H9 (cell line): ENCODE measurements at regions not wholly inside any gene's neighbourhood (a gene's known extent, or its start where the extent isn't known, plus 50 kb on each side); places are given as distances from the start of the nearest gene placed in this dataset.

ENCODE experiments used
- DNase-seq: peaks from one replicate; pipeline ENCODE4 v3.0.0-alpha.2; 2017
- H2AFZ ChIP-seq: one replicate; pipeline ENCODE4 v1.6.1; 2013; ENCODE audit warnings: mild to moderate bottlenecking, low read length, control low read depth, moderate library complexity
- H2AK5ac ChIP-seq: 2 replicates; pipeline ENCODE4 v1.6.1; 2013; ENCODE audit warnings: low read length, control low read depth, mixed read lengths; ENCODE audit not compliant: insufficient read length
- H2BK120ac ChIP-seq: one replicate; pipeline ENCODE4 v1.6.1; 2013; ENCODE audit warnings: low read depth, mild to moderate bottlenecking, low read length, control low read depth, inconsistent platforms; ENCODE audit not compliant: poor library complexity, severe bottlenecking
- H2BK12ac ChIP-seq: 2 replicates; pipeline ENCODE4 v1.6.1; 2013; ENCODE audit warnings: low read length, control low read depth, mixed read lengths, low read depth; ENCODE audit not compliant: insufficient read length
- H2BK15ac ChIP-seq: 2 replicates; pipeline ENCODE4 v1.6.1; 2013; ENCODE audit warnings: low read depth, low read length, control low read depth
- H2BK20ac ChIP-seq: one replicate; pipeline ENCODE4 v1.6.1; 2013; ENCODE audit warnings: low read depth, mild to moderate bottlenecking, low read length, control low read depth, inconsistent platforms; ENCODE audit not compliant: poor library complexity, severe bottlenecking
- H2BK5ac ChIP-seq: 2 replicates; pipeline ENCODE4 v1.6.1; 2013; ENCODE audit warnings: low read length, control low read depth, mixed read lengths; ENCODE audit not compliant: insufficient read length
- H3K14ac ChIP-seq: 2 replicates; pipeline ENCODE4 v1.6.1; 2013; ENCODE audit warnings: low read length, control low read depth; ENCODE audit not compliant: insufficient read depth
- H3K18ac ChIP-seq: 2 replicates; pipeline ENCODE4 v1.6.1; 2013; ENCODE audit warnings: low read depth, mild to moderate bottlenecking, mixed read lengths, low read length, control low read depth; ENCODE audit not compliant: insufficient read length
- H3K23ac ChIP-seq: 2 replicates; pipeline ENCODE4 v1.6.1; 2013; ENCODE audit warnings: low read length, control low read depth, mixed read lengths, low read depth; ENCODE audit not compliant: insufficient read length
- H3K23me2 ChIP-seq: 2 replicates; pipeline ENCODE4 v1.6.1; 2013; ENCODE audit warnings: low read depth, mild to moderate bottlenecking, mixed read lengths, low read length, control low read depth; ENCODE audit not compliant: insufficient read length, poor library complexity, severe bottlenecking
- H3K27ac ChIP-seq: 2 replicates; pipeline ENCODE4 v1.5.1; 2013; ENCODE audit warnings: low read length, control low read depth, mixed read lengths, low read depth; ENCODE audit not compliant: insufficient read length
- H3K27me3 ChIP-seq: 2 replicates; pipeline ENCODE4 v1.6.1; 2013; ENCODE audit warnings: low read length, control low read depth, inconsistent platforms; ENCODE audit not compliant: insufficient read depth
- H3K4ac ChIP-seq: 2 replicates; pipeline ENCODE4 v1.6.1; 2013; ENCODE audit warnings: low read depth, mild to moderate bottlenecking, control low read depth, inconsistent platforms, low read length, moderate library complexity
- H3K4me1 ChIP-seq: 2 replicates; pipeline ENCODE4 v1.6.1; 2013; ENCODE audit warnings: low read length, control low read depth, inconsistent platforms; ENCODE audit not compliant: insufficient read depth
- H3K4me2 ChIP-seq: 2 replicates; pipeline ENCODE4 v1.6.1; 2013; ENCODE audit warnings: low read length, control low read depth, mixed read lengths; ENCODE audit not compliant: insufficient read length, insufficient read depth
- H3K56ac ChIP-seq: 2 replicates; pipeline ENCODE4 v1.6.1; 2013; ENCODE audit warnings: low read depth, mild to moderate bottlenecking, mixed read lengths, low read length, control low read depth; ENCODE audit not compliant: insufficient read length
- H3K79me1 ChIP-seq: 2 replicates; pipeline ENCODE4 v1.6.1; 2013; ENCODE audit warnings: low read depth, mild to moderate bottlenecking, moderate library complexity, low read length, control low read depth, inconsistent platforms; ENCODE audit not compliant: insufficient read depth, poor library complexity, severe bottlenecking
- H3K79me2 ChIP-seq: 2 replicates; pipeline ENCODE4 v1.6.1; 2013; ENCODE audit warnings: low read length, control low read depth, inconsistent platforms; ENCODE audit not compliant: insufficient read depth
- H3K9ac ChIP-seq: 2 replicates; pipeline ENCODE4 v1.6.1; 2013; ENCODE audit warnings: low read length, control low read depth, mixed read lengths; ENCODE audit not compliant: insufficient read length; ENCODE audit errors: extremely low read depth
- H3K9me3 ChIP-seq: one replicate; pipeline ENCODE4 v1.6.1; 2013; ENCODE audit warnings: low read depth, low read length, inconsistent platforms; ENCODE audit not compliant: control insufficient read depth
- H3T11ph ChIP-seq: one replicate; pipeline ENCODE4 v1.6.1; 2013; ENCODE audit warnings: mild to moderate bottlenecking, low read length, control low read depth, inconsistent platforms
- H4K20me1 ChIP-seq: one replicate; pipeline ENCODE4 v1.6.1; 2013; ENCODE audit not compliant: control insufficient read depth, insufficient read length, insufficient read depth
- H4K5ac ChIP-seq: 2 replicates; pipeline ENCODE4 v1.6.1; 2013; ENCODE audit warnings: low read depth, mild to moderate bottlenecking, mixed read lengths, low read length, control low read depth; ENCODE audit not compliant: insufficient read length
- H4K8ac ChIP-seq: replicated peaks from 2 replicates; pipeline ENCODE4 v1.6.1; 2013; ENCODE audit warnings: low read length, control low read depth, mixed read lengths, low read depth; ENCODE audit not compliant: insufficient read length
- H4K91ac ChIP-seq: 2 replicates; pipeline ENCODE4 v1.6.1; 2013; ENCODE audit warnings: low read depth, mild to moderate bottlenecking, moderate library complexity, mixed read lengths, low read length, control low read depth; ENCODE audit not compliant: insufficient read length
- H3K27ac Mint-ChIP-seq, 3 experiments: 2 replicates in 2 of 3; 3 replicates in 1 of 3; pipeline ENCODE4 v1.8.0; 2020 to 2021; ENCODE audit warnings: mixed read lengths in 3 of 3, mild to moderate bottlenecking in 1 of 3, moderate library complexity in 1 of 3
- H3K27me3 Mint-ChIP-seq: 2 replicates; pipeline ENCODE4 v1.8.0; 2021; ENCODE audit warnings: low read depth, mild to moderate bottlenecking, moderate library complexity, mixed read lengths
- H3K36me3 Mint-ChIP-seq, 3 experiments: 2 replicates in 2 of 3; 3 replicates in 1 of 3; pipeline ENCODE4 v1.8.0; 2020 to 2021; ENCODE audit warnings: low read depth in 3 of 3, mixed read lengths in 3 of 3; ENCODE audit not compliant: insufficient read depth in 1 of 3
- H3K4me1 Mint-ChIP-seq, 2 experiments: 2 replicates each; pipeline ENCODE4 v1.8.0; 2020; ENCODE audit warnings: mixed read lengths in 2 of 2
- H3K4me3 Mint-ChIP-seq, 2 experiments: 2 replicates in 1 of 2; 3 replicates in 1 of 2; pipeline ENCODE4 v1.8.0; 2020 to 2021; ENCODE audit warnings: mild to moderate bottlenecking in 2 of 2, mixed read lengths in 2 of 2, moderate library complexity in 1 of 2
- H3K9me3 Mint-ChIP-seq, 2 experiments: 2 replicates in 1 of 2; 3 replicates in 1 of 2; pipeline ENCODE4 v1.8.0; 2020; ENCODE audit warnings: mild to moderate bottlenecking in 2 of 2, mixed read lengths in 2 of 2, moderate library complexity in 1 of 2
- CTCF ChIP-seq: fragments of 200-600 bp; sonication (generic); conservative IDR thresholded peaks from 3 replicates; pipeline ENCODE4 v1.8.0; 2021; ENCODE audit warnings: antibody characterized with exemption, mild to moderate bottlenecking
- WGBS: extraction: QIAGEN DNeasy Blood & Tissue Kit; methylation state at CpG from one replicate; pipeline ENCODE4 v1.1.7; 2013; ENCODE audit warnings: missing lambda C conversion rate, low lambda C conversion rate, mixed read lengths; ENCODE audit not compliant: insufficient read length; ENCODE audit errors: extremely low coverage; 5-methylcytosine and 5-hydroxymethylcytosine counted together

- no peak overlapping the region for H3K14ac ChIP-seq
- H3K27me3 Mint-ChIP-seq: no peaks in the 10 kb centered on the region
- no peak overlapping the region for H4K8ac ChIP-seq
- no peaks in the 10 kb centered on the region for H3K4me1 ChIP-seq
- no peaks in the 10 kb centered on the region for H4K20me1 ChIP-seq
- no peak overlapping the region for H2BK12ac ChIP-seq
- no peaks in the 10 kb centered on the region for H3K23me2 ChIP-seq
- no peak overlapping the region for H3K27ac ChIP-seq
- no peak overlapping the region for H3K56ac ChIP-seq
- H3K27ac Mint-ChIP-seq: no peak overlapping the region
- peaks cover 10% of the 10 kb centered on the region for H3K9me3 ChIP-seq
- no peak overlapping the region for H3K4ac ChIP-seq
- no peak overlapping the region for H4K91ac ChIP-seq
- no peak overlapping the region for H3K9ac ChIP-seq
- TF ChIP-seq CTCF: no peak
- WGBS: no CpG with 5 or more reads among the region's 1 CpG
- no peak overlapping the region for H3T11ph ChIP-seq
- DNase-seq: no peak
- peaks cover 23 to 33% of the 10 kb centered on the region in 2 experiments for H3K9me3 Mint-ChIP-seq
- no peaks in the 10 kb centered on the region for H3K79me2 ChIP-seq
- H2AK5ac ChIP-seq: no peak overlapping the region
- no peaks in the 10 kb centered on the region for H3K4me1 Mint-ChIP-seq
- no peak overlapping the region for H2BK20ac ChIP-seq
- no peaks in the 10 kb centered on the region for H3K27me3 ChIP-seq
- H4K5ac ChIP-seq: no peak overlapping the region
- no peak overlapping the region for H2BK15ac ChIP-seq
- H3K4me3 Mint-ChIP-seq: no peak overlapping the region
- H3K4me2 ChIP-seq: no peak overlapping the region
- no peak overlapping the region for H3K23ac ChIP-seq
- no peak overlapping the region for H2BK120ac ChIP-seq
- H3K79me1 ChIP-seq: no peaks in the 10 kb centered on the region
- H2BK5ac ChIP-seq: no peak overlapping the region
- no peak overlapping the region for H2AFZ ChIP-seq
- no peak overlapping the region for H3K18ac ChIP-seq
- peaks cover 10 to 23% (median 12%) of the 10 kb centered on the region in 3 experiments for H3K36me3 Mint-ChIP-seq
Observed at GRCh38 chr12:92597997-92598396, 104.8 kb upstream of the PLEKHG7 start.
